Spleen (tissue), 11 donors: ENCODE measurements at regions not wholly inside any gene's neighbourhood (a gene's known extent, or its start where the extent isn't known, plus 50 kb on each side); places are given as distances from the start of the nearest gene placed in this dataset.

Source experiments
- DNase-seq: peaks from one replicate; pipeline ENCODE4 v3.0.0-alpha.2; 2020
- H3K27ac ChIP-seq, 8 donors: fragments of 200-600 bp; sonication (generic) in 7 of 8; 1 replicate in 4 of 8; 2 replicates in 4 of 8; pipeline versions ENCODE4 v1.5.0 to v1.8.0; 2016 to 2021; ENCODE audit warnings: inconsistent platforms in 4 of 8, mild to moderate bottlenecking in 4 of 8, moderate library complexity in 1 of 8
- H3K27me3 ChIP-seq, 7 donors: fragments of 200-600 bp; sonication (generic) in 6 of 7; replicated peaks in 1 of 7; 1 replicate in 4 of 7; 2 replicates in 3 of 7; pipeline versions ENCODE4 v1.5.0 to v1.8.0; 2016 to 2021; ENCODE audit warnings: inconsistent platforms in 3 of 7, mild to moderate bottlenecking in 1 of 7
- H3K36me3 ChIP-seq, 6 donors: fragments of 200-600 bp; sonication (generic) in 5 of 6; 1 replicate in 4 of 6; 2 replicates in 2 of 6; pipeline versions ENCODE4 v1.5.0 to v1.8.0; 2016 to 2021; ENCODE audit warnings: inconsistent platforms in 2 of 6
- H3K4me1 ChIP-seq, 6 donors: fragments of 200-600 bp; sonication (generic) in 5 of 6; 1 replicate in 3 of 6; 2 replicates in 3 of 6; pipeline versions ENCODE4 v1.5.0 to v1.8.0; 2016 to 2021; ENCODE audit warnings: inconsistent platforms in 3 of 6
- H3K4me3 ChIP-seq, 8 donors: fragments of 200-600 bp; sonication (generic) in 7 of 8; 1 replicate in 4 of 8; 2 replicates in 4 of 8; pipeline versions ENCODE4 v1.5.0 to v1.8.0; 2016 to 2021; ENCODE audit warnings: inconsistent platforms in 4 of 8, mild to moderate bottlenecking in 4 of 8, moderate library complexity in 2 of 8
- H3K9me3 ChIP-seq, 8 donors: fragments of 200-600 bp; sonication (generic) in 7 of 8; 1 replicate in 4 of 8; 2 replicates in 4 of 8; pipeline versions ENCODE4 v1.5.0 to v1.8.0; 2016 to 2021; ENCODE audit warnings: inconsistent platforms in 4 of 8
- POLR2A ChIP-seq, 3 donors: fragments of 450-650 bp; IDR thresholded peaks; one replicate each; pipeline ENCODE4 v1.5.1; 2017; ENCODE audit warnings: antibody characterized with exemption in 3 of 3, mild to moderate bottlenecking in 1 of 3
- POLR2AphosphoS5 ChIP-seq, 3 donors: sonication (generic); formaldehyde crosslinking; IDR thresholded peaks; one replicate each; pipeline ENCODE4 v1.5.1; 2017; ENCODE audit warnings: antibody characterized with exemption in 3 of 3
- WGBS, 5 donors: extraction: QIAGEN DNeasy Blood & Tissue Kit in 3 of 5; methylation state at CpG; one replicate each; pipeline versions ENCODE4 v1.1.5 to v1.1.7; 2013 to 2018; 5-methylcytosine and 5-hydroxymethylcytosine counted together
- intact Hi-C: fragments of 100-400 bp; cut with DNase I; formaldehyde crosslinking; loops from one replicate; pipeline ENCODE4 v1.15.0; 2023; ENCODE audit warnings: low total_unique reads
- TF ChIP-seq, protein P1 (sequence below), 11 experiments: fragments of 200-600 bp in 7 of 11; fragments of 450-650 bp in 4 of 11; sonication (generic) in 4 of 11; IDR thresholded peaks in 8 of 11; conservative IDR thresholded peaks in 3 of 11; 1 replicate in 7 of 11; 2 replicates in 4 of 11; pipeline versions ENCODE4 v1.4.0 to v1.8.0; 2016 to 2021; ENCODE audit warnings: antibody characterized with exemption in 11 of 11, inconsistent platforms in 4 of 11, mild to moderate bottlenecking in 1 of 11
- donor health status: healthy with polysubstance abuse.
- donor health status: DM: no; HTN: no; CAD: no; lungs with moderate emphysema.
- donor health status: DM: no; HTN: no; CAD: no.
- donor health status: Bipolar disorder and iron deficiency.
- donor health status: healthy.
- donor health status: DM: no; HTN: no; CAD: no.
- donor health status: DM: yes; HTN: yes; CAD: no.

DNA sequence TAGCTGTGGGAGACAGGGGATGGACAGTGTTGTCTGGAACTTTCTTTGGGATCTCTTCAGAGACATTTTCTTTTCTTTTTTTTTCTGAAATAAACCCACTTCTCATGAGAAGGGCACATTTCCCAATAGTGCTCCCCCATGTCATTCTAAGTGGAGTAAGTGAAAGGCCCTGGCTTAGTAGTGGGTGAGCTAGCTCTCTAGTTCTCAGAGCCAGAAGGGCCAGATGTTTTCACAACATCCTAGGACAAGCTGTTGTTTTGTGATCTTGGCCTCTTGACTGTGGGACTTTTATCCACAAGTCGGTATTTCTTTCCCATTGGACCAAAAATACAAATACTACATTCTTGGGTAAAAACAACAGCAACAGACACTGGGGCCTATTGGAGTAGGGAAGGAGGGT is 607.7 kb upstream of the TENM4 start:
- TF ChIP-seq POLR2AphosphoS5 (IDR thresholded peaks at IDR 0.05) (no peak), POLR2A (IDR thresholded peaks at IDR 0.05) (no peak)
- TF ChIP-seq, protein P1, sequence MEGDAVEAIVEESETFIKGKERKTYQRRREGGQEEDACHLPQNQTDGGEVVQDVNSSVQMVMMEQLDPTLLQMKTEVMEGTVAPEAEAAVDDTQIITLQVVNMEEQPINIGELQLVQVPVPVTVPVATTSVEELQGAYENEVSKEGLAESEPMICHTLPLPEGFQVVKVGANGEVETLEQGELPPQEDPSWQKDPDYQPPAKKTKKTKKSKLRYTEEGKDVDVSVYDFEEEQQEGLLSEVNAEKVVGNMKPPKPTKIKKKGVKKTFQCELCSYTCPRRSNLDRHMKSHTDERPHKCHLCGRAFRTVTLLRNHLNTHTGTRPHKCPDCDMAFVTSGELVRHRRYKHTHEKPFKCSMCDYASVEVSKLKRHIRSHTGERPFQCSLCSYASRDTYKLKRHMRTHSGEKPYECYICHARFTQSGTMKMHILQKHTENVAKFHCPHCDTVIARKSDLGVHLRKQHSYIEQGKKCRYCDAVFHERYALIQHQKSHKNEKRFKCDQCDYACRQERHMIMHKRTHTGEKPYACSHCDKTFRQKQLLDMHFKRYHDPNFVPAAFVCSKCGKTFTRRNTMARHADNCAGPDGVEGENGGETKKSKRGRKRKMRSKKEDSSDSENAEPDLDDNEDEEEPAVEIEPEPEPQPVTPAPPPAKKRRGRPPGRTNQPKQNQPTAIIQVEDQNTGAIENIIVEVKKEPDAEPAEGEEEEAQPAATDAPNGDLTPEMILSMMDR (IDR thresholded peaks at IDR 0.05 in 8 of 11, conservative IDR thresholded peaks at IDR 0.05 in 3 of 11) = no peak
- no peak overlapping the region for H3K4me3 ChIP-seq
- intact Hi-C loops = no loop called here
- H3K36me3 ChIP-seq = no peaks in the 10 kb centered on the region
- H3K9me3 ChIP-seq = no peaks in the 10 kb centered on the region
- DNase-seq = no peak
- WGBS, 5 donors = 63 to 94% (median 75%) methylated on average over 1 of the region's 1 CpG
- no peaks in the 10 kb centered on the region for H3K27me3 ChIP-seq
- H3K27ac ChIP-seq = no peak overlapping the region
- H3K4me1 ChIP-seq = no peaks in the 10 kb centered on the region

DNA sequence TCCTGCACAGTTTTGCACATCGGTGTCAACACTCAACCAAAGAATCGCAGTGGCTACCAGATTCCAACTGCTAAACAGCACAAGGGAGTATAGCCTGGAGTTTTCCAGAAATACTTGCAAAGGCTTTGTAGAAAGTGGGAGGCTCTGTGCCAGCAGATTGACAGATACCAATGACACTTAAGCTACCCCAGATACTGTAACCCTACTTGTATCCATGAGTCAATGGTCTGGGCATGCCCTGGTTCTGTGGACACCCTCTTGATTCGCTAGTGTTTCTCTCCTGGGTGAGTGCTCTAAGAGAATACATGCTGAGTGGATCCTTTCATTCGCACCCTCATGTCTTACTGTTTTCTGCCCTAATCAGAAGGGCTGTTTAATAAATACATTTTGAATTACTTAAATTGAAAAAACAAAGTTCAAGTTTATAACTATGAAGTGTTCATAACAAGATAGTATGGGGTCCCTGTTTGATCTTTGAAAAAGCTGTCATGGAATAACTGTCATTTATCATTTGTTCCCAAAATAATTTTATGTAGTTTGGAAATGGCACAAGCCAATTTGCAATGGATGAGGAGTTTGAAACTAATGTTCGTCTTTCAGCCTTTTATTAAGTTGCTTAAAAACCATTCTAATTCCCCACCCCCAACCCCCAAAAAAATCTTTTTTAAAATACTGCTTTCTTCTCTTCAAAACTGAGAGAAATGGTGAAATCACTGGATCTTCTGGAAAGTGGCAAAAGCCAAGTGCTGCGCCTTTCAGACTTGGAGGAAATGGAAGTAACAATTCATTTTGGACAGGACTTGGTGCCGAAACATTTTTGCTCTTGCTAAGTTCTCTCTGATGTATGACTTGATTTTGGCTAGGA is 600.5 kb upstream of the TENM4 start:
- Histone ChIP-seq H3K4me1 (no peaks in the 10 kb centered on the region), H3K9me3 (peaks cover 0 to 6% (median 0%) of the 10 kb centered on the region in 8 donors), H3K27me3 (no peaks in the 10 kb centered on the region), H3K36me3 (no peaks in the 10 kb centered on the region), H3K4me3 (no peak overlapping the region), H3K27ac (no peak overlapping the region)
- WGBS, 5 donors = 63 to 73% (median 66%) methylated on average over 7 of the region's 7 CpGs
- no peak for TF ChIP-seq POLR2A (IDR thresholded peaks at IDR 0.05)
- TF ChIP-seq, protein P1 (IDR thresholded peaks at IDR 0.05 in 8 of 11, conservative IDR thresholded peaks at IDR 0.05 in 3 of 11) = no peak
- TF ChIP-seq POLR2AphosphoS5 (IDR thresholded peaks at IDR 0.05) = no peak
- no peak for DNase-seq
- intact Hi-C loops = no loop called here

- Histone ChIP-seq H3K36me3 (no peaks in the 10 kb centered on the region), H3K9me3 (peaks cover 0 to 6% (median 0%) of the 10 kb centered on the region in 8 donors), H3K27ac (no peak overlapping the region), H3K4me3 (no peak overlapping the region), H3K4me1 (no peaks in the 10 kb centered on the region), H3K27me3 (no peaks in the 10 kb centered on the region)
- intact Hi-C loops = no loop called here
- TF ChIP-seq, protein P1 (IDR thresholded peaks at IDR 0.05 in 8 of 11, conservative IDR thresholded peaks at IDR 0.05 in 3 of 11) = no peak
- TF ChIP-seq POLR2AphosphoS5 (IDR thresholded peaks at IDR 0.05) = no peak
- TF ChIP-seq POLR2A (IDR thresholded peaks at IDR 0.05) = no peak
- 82 to 97% (median 92%) methylated on average over 1 of the region's 1 CpG for WGBS, 5 donors
- DNase-seq = no peak
These were observed 594.0 kb upstream of the TENM4 start for GRCh38 chr11:80034801-80035200.

- 60 to 74% (median 67%) methylated on average over 3 of the region's 3 CpGs for WGBS, 5 donors
- intact Hi-C loops = no loop called here
- no peak for TF ChIP-seq POLR2A (IDR thresholded peaks at IDR 0.05)
These were observed 590.3 kb upstream of the TENM4 start for GRCh38 chr11:80031014-80031600.

More at GRCh38 chr11:80031014-80031600, 590.3 kb upstream of the TENM4 start:
- no peaks in the 10 kb centered on the region for H3K4me1 ChIP-seq
- no peak overlapping the region for H3K4me3 ChIP-seq
- H3K27ac ChIP-seq = no peak overlapping the region
- no peaks in the 10 kb centered on the region for H3K27me3 ChIP-seq
- no peaks in the 10 kb centered on the region for H3K36me3 ChIP-seq
- no peak for DNase-seq
- H3K9me3 ChIP-seq = no peaks in the 10 kb centered on the region
